ENCODE measurements at regions not wholly inside any gene's neighbourhood (a gene's known extent, or its start where the extent isn't known, plus 50 kb on each side); places are given as distances from the start of the nearest gene placed in this dataset.
"Not testable (repeated sequence)": the region's sequence is repeated elsewhere in the genome, so short reads cannot be mapped to it uniquely, and the experiment has no call there.

- intact Hi-C loops (cut with micrococcal nuclease; ENCODE audit: unreplicated experiment); CTCF ChIA-PET (ENCODE audit: unreplicated experiment); H3K4me3 ChIP-seq (ENCODE audit: low read depth, low read length, poor library complexity, severe bottlenecking); DNase-seq (ENCODE audit: low spot score); H3K79me2 ChIP-seq (ENCODE audit: insufficient read depth, low read depth, low read length); H3K9me3 ChIP-seq (ENCODE audit: low read length); H3K4me2 ChIP-seq (ENCODE audit: low read length); BruUV-seq (replicated peaks); H3K36me3 ChIP-seq (ENCODE audit: insufficient read depth, low read length); POLR2A ChIA-PET; H3K9me2 ChIP-seq (ENCODE audit: insufficient read depth, low read length); H4K20me1 ChIP-seq (ENCODE audit: insufficient read depth, low read length); H3K27ac ChIP-seq (ENCODE audit: low read depth, low read length, poor library complexity, severe bottlenecking); H2AFZ ChIP-seq (ENCODE audit: low read length); H3K4me1 ChIP-seq (ENCODE audit: insufficient read depth, low read length, poor library complexity, severe bottlenecking): not testable (repeated sequence)
Measured at GRCh38 chr18:15003231-15003630, 255.3 kb downstream of the ANKRD30B start.

DNA sequence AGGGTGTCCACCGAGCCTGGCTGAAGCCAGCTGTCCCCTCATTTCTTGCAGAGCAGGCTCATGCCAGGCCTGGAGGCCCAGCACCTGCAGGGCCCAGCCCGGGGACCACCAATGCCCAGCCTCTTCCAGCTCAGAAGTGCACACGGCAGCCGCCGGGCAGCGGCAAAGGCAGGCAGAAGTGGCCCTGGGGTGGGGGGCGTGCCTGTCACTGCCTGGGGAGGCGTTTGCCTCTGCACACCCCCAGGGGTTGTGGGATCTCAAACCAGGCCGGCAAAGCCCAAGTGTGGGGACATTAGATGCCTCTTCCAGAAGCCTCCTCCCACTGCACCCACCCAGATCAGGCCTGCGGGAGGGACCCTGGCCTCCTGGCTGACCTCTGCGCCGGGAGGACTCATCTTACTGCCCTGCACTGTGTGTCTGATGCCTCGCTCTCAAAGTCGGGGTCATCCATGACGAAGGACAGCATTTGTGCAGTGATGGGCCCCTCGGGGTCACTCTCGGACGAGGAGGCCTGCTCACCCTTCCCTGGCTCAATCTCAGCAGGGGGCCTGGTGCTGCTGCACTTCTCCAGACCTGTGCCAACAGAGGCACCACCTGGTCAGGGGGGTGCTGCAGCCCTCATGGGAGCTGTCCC is 255.8 kb downstream of the ANKRD30B start:
- CTCF ChIA-PET (ENCODE audit: unreplicated experiment); BruUV-seq (replicated peaks): not testable (repeated sequence)

GRCh38 chr18:15004270-15004973 is 256.4 kb downstream of the ANKRD30B start:
- POLR2A ChIA-PET; DNase-seq (ENCODE audit: low spot score); CTCF ChIA-PET (ENCODE audit: unreplicated experiment); H3K9me3 ChIP-seq (ENCODE audit: low read length); H3K4me2 ChIP-seq (ENCODE audit: low read length); H4K20me1 ChIP-seq (ENCODE audit: insufficient read depth, low read length); intact Hi-C loops (cut with micrococcal nuclease; ENCODE audit: unreplicated experiment); H3K79me2 ChIP-seq (ENCODE audit: insufficient read depth, low read depth, low read length); H2AFZ ChIP-seq (ENCODE audit: low read length); H3K9me2 ChIP-seq (ENCODE audit: insufficient read depth, low read length); H3K4me3 ChIP-seq (ENCODE audit: low read depth, low read length, poor library complexity, severe bottlenecking); H3K36me3 ChIP-seq (ENCODE audit: insufficient read depth, low read length); H3K27ac ChIP-seq (ENCODE audit: low read depth, low read length, poor library complexity, severe bottlenecking); H3K4me1 ChIP-seq (ENCODE audit: insufficient read depth, low read length, poor library complexity, severe bottlenecking); BruUV-seq (replicated peaks): not testable (repeated sequence)

More for the DNA sequence above, 255.8 kb downstream of the ANKRD30B start:
- intact Hi-C loops (cut with micrococcal nuclease; ENCODE audit: unreplicated experiment); H3K4me1 ChIP-seq (ENCODE audit: insufficient read depth, low read length, poor library complexity, severe bottlenecking); H3K4me3 ChIP-seq (ENCODE audit: low read depth, low read length, poor library complexity, severe bottlenecking); POLR2A ChIA-PET; H3K4me2 ChIP-seq (ENCODE audit: low read length); H3K9me3 ChIP-seq (ENCODE audit: low read length); H3K36me3 ChIP-seq (ENCODE audit: insufficient read depth, low read length); DNase-seq (ENCODE audit: low spot score); H3K9me2 ChIP-seq (ENCODE audit: insufficient read depth, low read length); H3K79me2 ChIP-seq (ENCODE audit: insufficient read depth, low read depth, low read length); H2AFZ ChIP-seq (ENCODE audit: low read length); H4K20me1 ChIP-seq (ENCODE audit: insufficient read depth, low read length); H3K27ac ChIP-seq (ENCODE audit: low read depth, low read length, poor library complexity, severe bottlenecking): not testable (repeated sequence)

DNA sequence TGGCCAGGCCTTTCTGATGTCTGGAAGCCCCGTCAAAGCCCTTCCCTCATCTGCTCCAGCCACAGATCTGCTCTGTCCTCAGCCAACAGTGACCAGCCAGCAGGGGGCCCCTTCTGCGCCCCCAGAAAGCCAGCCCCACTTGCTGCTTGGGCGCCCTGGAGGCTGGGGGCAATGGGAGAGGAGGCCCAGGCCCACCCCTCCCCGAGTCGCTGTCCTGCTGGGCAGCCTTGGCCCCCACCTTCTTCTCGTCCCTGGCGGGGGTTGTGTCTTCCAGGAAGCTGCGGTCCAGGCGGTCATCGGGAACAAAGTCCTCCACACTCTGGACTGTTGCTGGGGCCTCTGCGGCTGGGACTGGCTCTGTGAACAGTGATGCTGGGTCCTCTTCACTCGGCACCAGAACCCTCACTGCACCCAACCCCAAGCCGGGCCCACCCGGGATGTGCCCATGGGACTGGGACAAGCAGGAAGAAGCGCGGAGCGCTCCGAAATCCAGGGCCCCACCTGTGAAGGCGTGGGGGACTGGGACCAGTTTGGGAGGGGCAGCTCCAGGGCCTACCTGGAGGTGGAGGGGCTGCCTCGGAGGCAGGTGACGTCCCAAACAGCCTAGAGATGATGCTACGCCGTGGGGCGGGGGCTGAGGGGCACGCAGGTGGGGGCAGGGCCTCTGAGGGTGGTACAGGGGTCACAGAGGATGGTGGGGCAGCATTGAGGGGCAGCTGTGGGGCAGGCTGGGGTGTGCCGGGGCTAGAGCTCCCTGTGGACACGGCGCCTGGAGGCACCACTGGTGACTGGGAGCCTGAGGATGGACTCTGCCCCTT is 257.6 kb downstream of the ANKRD30B start:
- H3K4me2 ChIP-seq (ENCODE audit: low read length), result no peak overlapping the region
- H3K9me3 ChIP-seq (ENCODE audit: low read length), result no peaks in the 10 kb centered on the region
- H3K9me2 ChIP-seq (ENCODE audit: insufficient read depth, low read length), result no peaks in the 10 kb centered on the region
- intact Hi-C loops (cut with micrococcal nuclease; ENCODE audit: unreplicated experiment), result no loop called here
- no TSS peak for BruUV-seq (replicated peaks)
- ChIA-PET POLR2A (no interaction called here), CTCF (ENCODE audit: unreplicated experiment) (no interaction called here)
- no peaks in the 10 kb centered on the region for H3K4me1 ChIP-seq (ENCODE audit: insufficient read depth, low read length, poor library complexity, severe bottlenecking)
- no peak for DNase-seq (ENCODE audit: low spot score)
- H2AFZ ChIP-seq (ENCODE audit: low read length), result no peak overlapping the region
- no peak for TF ChIP-seq CTCF (conservative IDR thresholded peaks at IDR 0.05; ENCODE audit: low read length)
- TF ChIP-seq EZH2phosphoT487 (IDR thresholded peaks at IDR 0.05; ENCODE audit: borderline replicate concordance, low read depth, low read length), result no peak
- no peaks in the 10 kb centered on the region for H4K20me1 ChIP-seq (ENCODE audit: insufficient read depth, low read length)
- H3K79me2 ChIP-seq (ENCODE audit: insufficient read depth, low read depth, low read length), result no peaks in the 10 kb centered on the region
- no peak overlapping the region for H3K4me3 ChIP-seq (ENCODE audit: low read depth, low read length, poor library complexity, severe bottlenecking)
- no peak overlapping the region for H3K27ac ChIP-seq (ENCODE audit: low read depth, low read length, poor library complexity, severe bottlenecking)
- H3K36me3 ChIP-seq (ENCODE audit: insufficient read depth, low read length), result no peaks in the 10 kb centered on the region

DNA sequence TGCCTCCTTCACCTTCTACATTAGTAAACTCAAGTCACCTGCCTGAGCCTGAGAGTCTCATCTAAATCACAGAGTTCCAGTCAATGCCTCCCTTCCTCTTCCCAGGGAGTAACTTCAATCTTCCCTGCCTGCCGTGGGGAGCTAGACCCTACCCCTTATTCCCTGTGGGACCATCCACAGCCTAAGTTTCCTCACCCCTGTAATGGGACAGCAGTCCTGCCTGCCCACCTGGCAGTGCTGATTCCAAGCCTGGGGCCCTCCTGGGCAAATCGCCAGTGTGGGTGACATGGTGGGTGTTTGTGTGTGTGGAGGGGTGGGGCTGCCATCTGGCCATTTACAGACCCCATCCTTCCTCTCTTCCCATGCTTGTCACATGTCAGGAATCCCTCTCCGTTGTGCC is 258.6 kb downstream of the ANKRD30B start:
- H3K9me3 ChIP-seq (ENCODE audit: low read length); H3K4me3 ChIP-seq (ENCODE audit: low read depth, low read length, poor library complexity, severe bottlenecking); POLR2A ChIA-PET; H4K20me1 ChIP-seq (ENCODE audit: insufficient read depth, low read length); intact Hi-C loops (cut with micrococcal nuclease; ENCODE audit: unreplicated experiment); H3K9me2 ChIP-seq (ENCODE audit: insufficient read depth, low read length); H3K4me2 ChIP-seq (ENCODE audit: low read length); DNase-seq (ENCODE audit: low spot score); CTCF ChIA-PET (ENCODE audit: unreplicated experiment); BruUV-seq (replicated peaks); H3K27ac ChIP-seq (ENCODE audit: low read depth, low read length, poor library complexity, severe bottlenecking); H3K36me3 ChIP-seq (ENCODE audit: insufficient read depth, low read length); H3K79me2 ChIP-seq (ENCODE audit: insufficient read depth, low read depth, low read length); H3K4me1 ChIP-seq (ENCODE audit: insufficient read depth, low read length, poor library complexity, severe bottlenecking); H2AFZ ChIP-seq (ENCODE audit: low read length): not testable (repeated sequence)

Measured in OCI-LY7 (cell line).